Panc1 (cell line): ENCODE measurements at regions not wholly inside any gene's neighbourhood (a gene's known extent, or its start where the extent isn't known, plus 50 kb on each side); places are given as distances from the start of the nearest gene placed in this dataset.

Experiments
- ATAC-seq: fragments of 200-7000 bp; cut with Tn5 transposase; 2 replicates; pipeline ENCODE4 v1.9.1; 2020; ENCODE audit warnings: mild to moderate bottlenecking, moderate library complexity
- BruUV-seq: library from RNA; stranded (reverse); fragments of 400-500 nt; replicated peaks from 2 replicates; lab custom pipeline; 2021; lab: Mats Ljungman, UMichigan
- CTCF ChIA-PET: fragments of 300-600 bp; sonication (Branson Sonifier 250); formaldehyde crosslinking; loops from one replicate; lab custom pipeline; 2022; ENCODE audit warnings: antibody characterized with exemption; lab: Charles Lee
- POLR2A ChIA-PET: fragments of 300-600 bp; sonication (Branson Sonifier 250); formaldehyde crosslinking; loops from one replicate; lab custom pipeline; 2022; ENCODE audit warnings: antibody characterized with exemption; lab: Charles Lee
- DNase-seq: peaks from one replicate; pipeline ENCODE4 v3.0.0-alpha.2; 2010; ENCODE audit warnings: low read depth, low spot score
- H3K27ac ChIP-seq: 2 replicates; pipeline ENCODE4 v1.5.1; 2011; ENCODE audit warnings: mild to moderate bottlenecking, low read length, inconsistent platforms
- H3K27me3 ChIP-seq: fragments of 200-500 bp; sonication (Bioruptor generic); 2 replicates; pipeline ENCODE4 v1.6.0; 2014; ENCODE audit warnings: low read length, inconsistent platforms; ENCODE audit not compliant: control insufficient read depth, insufficient read depth
- H3K36me3 ChIP-seq: fragments of 200-500 bp; sonication (Bioruptor generic); 2 replicates; pipeline ENCODE4 v1.5.1; 2014; ENCODE audit warnings: inconsistent platforms, mild to moderate bottlenecking, low read length, moderate library complexity; ENCODE audit not compliant: control insufficient read depth, insufficient read depth
- H3K4me1 ChIP-seq: 2 replicates; pipeline ENCODE4 v1.5.1; 2011; ENCODE audit warnings: inconsistent platforms, mild to moderate bottlenecking, low read length, moderate library complexity; ENCODE audit not compliant: control insufficient read depth, insufficient read depth
- H3K4me3 ChIP-seq, 2 experiments: 2 replicates each; pipeline ENCODE4 v1.5.1; 2011 to 2012; ENCODE audit warnings: low read depth in 2 of 2, low read length in 2 of 2, mild to moderate bottlenecking in 2 of 2, inconsistent platforms in 1 of 2, moderate library complexity in 1 of 2
- H3K9me3 ChIP-seq: fragments of 200-500 bp; sonication (Bioruptor generic); 2 replicates; pipeline ENCODE4 v1.5.1; 2014; ENCODE audit warnings: low read depth, mild to moderate bottlenecking, inconsistent platforms, low read length, moderate library complexity; ENCODE audit not compliant: control insufficient read depth, insufficient read depth
- CTCF ChIP-seq: fragments of 450-650 bp; IDR thresholded peaks from 2 replicates; pipeline ENCODE4 v1.5.1; 2017; ENCODE audit warnings: mild to moderate bottlenecking
- POLR2AphosphoS5 ChIP-seq: IDR thresholded peaks from 2 replicates; pipeline ENCODE4 v1.6.1; 2012; ENCODE audit warnings: mild to moderate bottlenecking, low read depth, low read length, moderate library complexity
- REST ChIP-seq, 2 experiments: IDR thresholded peaks; 2 replicates each; pipeline ENCODE4 v1.6.1; 2011 to 2012; ENCODE audit warnings: low read depth in 2 of 2, control low read depth in 1 of 2, low read length in 1 of 2, mild to moderate bottlenecking in 1 of 2, moderate library complexity in 1 of 2; ENCODE audit not compliant: insufficient read depth in 1 of 2
- SIN3A ChIP-seq: IDR thresholded peaks from 2 replicates; pipeline ENCODE4 v1.6.1; 2012; ENCODE audit warnings: low read depth, mild to moderate bottlenecking, low read length, moderate library complexity, borderline replicate concordance; ENCODE audit not compliant: insufficient read depth
- TCF7L2 ChIP-seq: IDR thresholded peaks from 2 replicates; pipeline ENCODE4 v1.6.1; 2011; ENCODE audit warnings: mild to moderate bottlenecking, low read depth, low read length, inconsistent platforms
- in situ Hi-C: cut with HindIII; loops from 2 replicates; pipeline ENCODE4 v1.10.0; 2016; ENCODE audit warnings: low sequenced_read_pairs, low pct_unique_long_range_greater_than_20kb
- intact Hi-C: fragments of 100-400 bp; cut with micrococcal nuclease; formaldehyde crosslinking; loops from one replicate; pipeline ENCODE4 v1.10.0; 2022; ENCODE audit not compliant: unreplicated experiment

GRCh38 chr2:64283006-64283570, 138.9 kb upstream of the PELI1 start:
- no peaks in the 10 kb centered on the region for H3K9me3 ChIP-seq
- H3K27ac ChIP-seq, result no peak overlapping the region
- H3K4me3 ChIP-seq, result no peak overlapping the region
- ChIA-PET POLR2A (no interaction called here), CTCF (no interaction called here)
- DNase-seq (no peak), ATAC-seq (no peak)
- no TSS peak for BruUV-seq
- TF ChIP-seq SIN3A (no peak), CTCF (no peak), TCF7L2 (no peak), POLR2AphosphoS5 (no peak), REST (IDR thresholded peaks at IDR 0.05; ENCODE audit: insufficient read depth in 1 of 2, low read depth in 2 of 2, low read length in 1 of 2) (no peak)
- H3K36me3 ChIP-seq, result no peaks in the 10 kb centered on the region
- in situ Hi-C loops (no loop called here), intact Hi-C loops (no loop called here)
- 0 out of 2 replicates have a peak, but pooled peaks cover 8% of the 10 kb centered on the region for H3K27me3 ChIP-seq
- H3K4me1 ChIP-seq, result peaks cover 4% of the 10 kb centered on the region; the same call in 1 of the 2 replicates

- intact Hi-C loops (no loop called here), in situ Hi-C loops (no loop called here)
- TF ChIP-seq CTCF, result no peak
- no peak for TF ChIP-seq TCF7L2
- no peak for TF ChIP-seq POLR2AphosphoS5
- no peak for TF ChIP-seq REST (IDR thresholded peaks at IDR 0.05; ENCODE audit: insufficient read depth in 1 of 2, low read depth in 2 of 2, low read length in 1 of 2)
- H3K27ac ChIP-seq, result no peak overlapping the region
- no TSS peak for BruUV-seq
- peaks cover 4% of the 10 kb centered on the region; the same call in 1 of the 2 replicates for H3K4me1 ChIP-seq
- 0 out of 2 replicates have a peak, but pooled peaks cover 8% of the 10 kb centered on the region for H3K27me3 ChIP-seq
- no peak overlapping the region; a peak in 1 of 4 replicates for H3K4me3 ChIP-seq
- no peaks in the 10 kb centered on the region for H3K9me3 ChIP-seq
- ChIA-PET CTCF (no interaction called here), POLR2A (no interaction called here)
- H3K36me3 ChIP-seq, result no peaks in the 10 kb centered on the region
- ATAC-seq, result no peak
- DNase-seq, result no peak
Observed at GRCh38 chr2:64283641-64284361, 139.6 kb upstream of the PELI1 start.
